Neuronal stem cell (in vitro differentiated cells): ENCODE measurements at regions not wholly inside any gene's neighbourhood (a gene's known extent, or its start where the extent isn't known, plus 50 kb on each side); places are given as distances from the start of the nearest gene placed in this dataset.

Source experiments
- DNase-seq: peaks from one replicate; pipeline ENCODE4 v3.0.0-alpha.2; 2013; ENCODE audit warnings: low spot score
- H2AFZ ChIP-seq: one replicate; pipeline ENCODE4 v1.6.1; 2013; ENCODE audit warnings: mild to moderate bottlenecking, low read length, inconsistent platforms
- H2AK5ac ChIP-seq: 2 replicates; pipeline ENCODE4 v1.6.1; 2013; ENCODE audit warnings: low read depth, mild to moderate bottlenecking, inconsistent platforms, low read length, moderate library complexity, mixed read lengths
- H2BK120ac ChIP-seq: 2 replicates; pipeline ENCODE4 v1.6.1; 2013; ENCODE audit warnings: low read depth, mild to moderate bottlenecking, inconsistent platforms, low read length, moderate library complexity, mixed read lengths
- H2BK12ac ChIP-seq: one replicate; pipeline ENCODE4 v1.6.1; 2013; ENCODE audit warnings: low read length, inconsistent platforms
- H2BK15ac ChIP-seq: 2 replicates; pipeline ENCODE4 v1.6.1; 2013; ENCODE audit warnings: mild to moderate bottlenecking, low read length, inconsistent platforms, mixed read lengths
- H2BK5ac ChIP-seq: one replicate; pipeline ENCODE4 v1.6.1; 2013; ENCODE audit warnings: inconsistent platforms, mild to moderate bottlenecking, low read length, moderate library complexity
- H3K14ac ChIP-seq: one replicate; pipeline ENCODE4 v1.6.1; 2013; ENCODE audit warnings: low read length, inconsistent platforms
- H3K18ac ChIP-seq: 2 replicates; pipeline ENCODE4 v1.6.1; 2013; ENCODE audit warnings: low read length, inconsistent platforms
- H3K23ac ChIP-seq: 2 replicates; pipeline ENCODE4 v1.6.1; 2013; ENCODE audit warnings: low read depth, mild to moderate bottlenecking, mixed read lengths, low read length, inconsistent platforms; ENCODE audit not compliant: poor library complexity
- H3K27ac ChIP-seq: replicated peaks from 3 replicates; pipeline ENCODE4 v1.5.1; 2013; ENCODE audit warnings: low read length, inconsistent platforms
- H3K27me3 ChIP-seq, 3 experiments: 2 replicates each; pipeline ENCODE4 v1.6.1; 2013; ENCODE audit warnings: low read length in 3 of 3, mild to moderate bottlenecking in 2 of 3, inconsistent platforms in 1 of 3, low read depth in 1 of 3, mixed read lengths in 1 of 3, moderate library complexity in 1 of 3; ENCODE audit not compliant: control insufficient read depth in 3 of 3, insufficient read depth in 3 of 3
- H3K36me3 ChIP-seq, 2 donors: replicated peaks in 1 of 2; 2 replicates each; pipeline ENCODE4 v1.6.1; 2013; ENCODE audit warnings: low read length in 2 of 2; ENCODE audit not compliant: control insufficient read depth in 2 of 2, insufficient read depth in 2 of 2
- H3K4ac ChIP-seq: 2 replicates; pipeline ENCODE4 v1.6.1; 2013; ENCODE audit warnings: inconsistent platforms, mild to moderate bottlenecking, low read length, moderate library complexity
- H3K4me1 ChIP-seq, 2 donors: 1 replicate in 1 of 2; 2 replicates in 1 of 2; pipeline ENCODE4 v1.6.1; 2013; ENCODE audit warnings: low read length in 2 of 2, low read depth in 1 of 2; ENCODE audit not compliant: control insufficient read depth in 2 of 2, insufficient read depth in 1 of 2
- H3K4me2 ChIP-seq: one replicate; pipeline ENCODE4 v1.6.1; 2013; ENCODE audit warnings: mild to moderate bottlenecking, low read length, inconsistent platforms; ENCODE audit not compliant: insufficient read depth, poor library complexity, severe bottlenecking
- H3K4me3 ChIP-seq, 2 donors: 2 replicates each; pipeline ENCODE4 v1.5.1; 2013; ENCODE audit warnings: low read length in 2 of 2, mild to moderate bottlenecking in 2 of 2, inconsistent platforms in 1 of 2, moderate library complexity in 1 of 2
- H3K79me1 ChIP-seq: one replicate; pipeline ENCODE4 v1.6.1; 2013; ENCODE audit warnings: low read depth, mild to moderate bottlenecking, inconsistent platforms, low read length, moderate library complexity
- H3K9ac ChIP-seq: one replicate; pipeline ENCODE4 v1.6.1; 2013; ENCODE audit warnings: mild to moderate bottlenecking, low read depth, low read length, inconsistent platforms; ENCODE audit not compliant: poor library complexity
- H3K9me3 ChIP-seq, 2 donors: replicated peaks in 1 of 2; 2 replicates each; pipeline versions ENCODE3 to v1.6.1; 2013; ENCODE audit warnings: low read length in 2 of 2, mild to moderate bottlenecking in 2 of 2, inconsistent platforms in 1 of 2, low read depth in 1 of 2, mixed read lengths in 1 of 2, moderate library complexity in 1 of 2; ENCODE audit not compliant: control insufficient read depth in 2 of 2, insufficient read depth in 1 of 2
- H4K8ac ChIP-seq: one replicate; pipeline ENCODE4 v1.6.1; 2013; ENCODE audit warnings: low read depth, mild to moderate bottlenecking, inconsistent platforms, low read length, moderate library complexity
- H4K91ac ChIP-seq: one replicate; pipeline ENCODE4 v1.6.1; 2013; ENCODE audit warnings: low read length, low read depth, mild to moderate bottlenecking, inconsistent platforms; ENCODE audit not compliant: poor library complexity
- WGBS, 2 donors: extraction: QIAGEN DNeasy Blood & Tissue Kit; methylation state at CpG; one replicate each; pipeline ENCODE4 v1.1.7; 2013; ENCODE audit warnings: missing lambda C conversion rate in 2 of 2, mixed read lengths in 1 of 2; ENCODE audit not compliant: insufficient read length in 2 of 2, insufficient replicate concordance in 1 of 2; ENCODE audit errors: extremely low coverage in 2 of 2; 5-methylcytosine and 5-hydroxymethylcytosine counted together

DNA sequence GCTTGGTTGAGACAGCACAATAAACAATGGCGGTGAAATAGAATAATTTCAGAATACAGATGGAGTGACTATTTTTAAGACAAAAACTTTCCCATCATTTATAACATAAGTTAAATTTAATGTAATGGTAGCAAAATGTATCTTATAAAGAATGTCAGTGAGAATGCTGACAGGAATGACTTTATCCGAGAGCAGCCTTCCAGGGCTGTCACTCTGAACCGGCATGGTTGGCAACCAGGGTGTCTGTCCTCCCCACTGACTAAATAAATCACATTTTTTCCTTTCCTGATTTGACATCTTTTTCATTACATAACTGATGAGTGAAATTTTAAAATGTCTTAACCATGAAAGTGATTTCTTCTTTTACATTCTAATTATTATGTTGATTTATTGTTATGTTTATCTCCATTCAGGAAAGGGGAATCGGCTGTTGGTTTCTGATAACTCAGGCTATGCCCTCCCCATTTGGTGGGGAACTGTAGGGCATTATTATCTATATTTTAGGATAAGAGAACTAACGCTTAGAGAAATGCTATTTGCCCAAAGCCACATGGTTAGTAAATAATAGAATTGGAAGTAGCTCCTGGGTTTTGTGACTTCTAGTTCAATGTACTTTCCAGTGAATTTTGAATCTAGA, 109.2 kb upstream of the OGFRL1 start:
- Histone ChIP-seq H3K23ac (no peak overlapping the region), H3K4me3 (no peak overlapping the region), H2BK12ac (no peak overlapping the region), H2AFZ (no peak overlapping the region), H3K79me1 (no peaks in the 10 kb centered on the region), H3K27me3 (no peaks in the 10 kb centered on the region), H3K14ac (no peak overlapping the region), H3K18ac (no peak overlapping the region), H3K9me3 (peaks cover 0 to 9% of the 10 kb centered on the region in 2 donors), H2BK15ac (no peak overlapping the region), H3K9ac (no peak overlapping the region), H4K8ac (no peak overlapping the region), H3K27ac (no peak overlapping the region), H4K91ac (no peak overlapping the region), H2BK120ac (no peak overlapping the region), H3K4me2 (no peak overlapping the region), H2AK5ac (no peak overlapping the region), H3K36me3 (no peaks in the 10 kb centered on the region), H3K4ac (no peak overlapping the region), H2BK5ac (no peak overlapping the region), H3K4me1 (peaks cover 3 to 4% of the 10 kb centered on the region in 2 donors)
- no peak for DNase-seq
- WGBS, 2 donors, result no CpG with 5 or more reads among the region's 5 CpGs

DNA sequence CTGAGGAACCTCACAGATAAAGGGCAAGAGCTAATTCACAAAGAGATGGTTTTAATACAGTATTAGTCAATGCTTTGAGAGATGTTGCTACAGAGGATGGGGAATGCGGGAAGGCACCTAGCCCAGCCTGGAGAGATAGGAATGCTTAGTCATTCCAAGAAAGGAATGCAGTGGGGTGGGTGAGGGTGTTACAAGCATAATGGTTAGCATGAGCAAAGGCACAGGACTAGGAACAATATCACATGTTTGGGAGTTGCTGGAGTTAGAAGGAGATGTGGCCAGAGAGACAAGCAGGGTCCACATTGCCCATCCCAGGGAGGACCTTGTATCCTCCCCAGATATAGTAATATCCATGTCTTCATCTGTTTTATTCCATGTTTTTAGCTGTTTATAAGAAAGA, 107.0 kb upstream of the OGFRL1 start:
- H3K4me2 ChIP-seq, result no peak overlapping the region
- DNase-seq, result peak; percentile 8
- no peaks in the 10 kb centered on the region for H3K27me3 ChIP-seq
- H4K8ac ChIP-seq, result no peak overlapping the region
- H2BK120ac ChIP-seq, result no peak overlapping the region
- no peaks in the 10 kb centered on the region for H3K36me3 ChIP-seq
- H3K23ac ChIP-seq, result no peak overlapping the region
- no peak overlapping the region for H3K18ac ChIP-seq
- H3K79me1 ChIP-seq, result no peaks in the 10 kb centered on the region
- H3K4ac ChIP-seq, result no peak overlapping the region
- H3K27ac ChIP-seq, result no peak overlapping the region
- no peak overlapping the region for H2AK5ac ChIP-seq
- peaks cover 0 to 9% of the 10 kb centered on the region in 2 donors for H3K9me3 ChIP-seq
- H3K14ac ChIP-seq, result no peak overlapping the region
- peaks cover 3 to 4% of the 10 kb centered on the region in 2 donors for H3K4me1 ChIP-seq
- no peak overlapping the region for H2BK15ac ChIP-seq
- H2BK12ac ChIP-seq, result no peak overlapping the region
- no CpG with 5 or more reads among the region's 1 CpG for WGBS, 2 donors
- no peak overlapping the region for H3K4me3 ChIP-seq
- no peak overlapping the region for H4K91ac ChIP-seq
- peak overlapping the region; percentile 48 for H2AFZ ChIP-seq
- no peak overlapping the region for H3K9ac ChIP-seq
- no peak overlapping the region for H2BK5ac ChIP-seq

DNA sequence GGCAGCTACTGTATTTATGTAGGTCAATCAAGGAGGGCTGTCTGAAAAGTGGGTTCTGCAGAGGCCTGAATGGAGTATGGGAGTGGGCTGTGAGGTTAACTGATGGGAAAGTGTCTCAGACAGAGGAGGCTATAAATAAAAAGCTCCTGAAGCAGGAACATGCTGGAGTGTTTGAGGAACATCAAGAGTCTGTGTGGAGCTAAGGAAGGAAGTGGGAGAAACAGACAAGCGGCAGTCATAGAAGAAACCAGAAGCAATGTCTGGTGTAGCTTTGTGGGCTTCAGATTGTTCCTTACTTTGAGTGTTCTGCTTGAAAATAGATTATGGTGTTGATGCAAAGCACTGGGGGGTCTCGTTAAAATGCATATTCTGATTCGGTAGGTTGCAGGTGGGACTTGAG, 101.5 kb upstream of the OGFRL1 start:
- Histone ChIP-seq H3K27ac (no peak overlapping the region), H4K91ac (no peak overlapping the region), H3K9me3 (peaks cover 0 to 9% of the 10 kb centered on the region in 2 donors), H2AK5ac (no peak overlapping the region), H3K27me3 (no peaks in the 10 kb centered on the region), H3K36me3 (no peaks in the 10 kb centered on the region), H3K4me3 (no peak overlapping the region), H2BK15ac (no peak overlapping the region), H2AFZ (no peak overlapping the region), H2BK5ac (no peak overlapping the region), H3K18ac (no peak overlapping the region), H3K79me1 (no peaks in the 10 kb centered on the region), H2BK12ac (no peak overlapping the region), H3K14ac (no peak overlapping the region), H3K4ac (no peak overlapping the region), H3K4me2 (no peak overlapping the region), H3K4me1 (no peaks in the 10 kb centered on the region), H4K8ac (no peak overlapping the region), H3K9ac (no peak overlapping the region), H3K23ac (no peak overlapping the region), H2BK120ac (no peak overlapping the region)
- no peak for DNase-seq
- WGBS, 2 donors, result no CpG with 5 or more reads among the region's 3 CpGs

DNA sequence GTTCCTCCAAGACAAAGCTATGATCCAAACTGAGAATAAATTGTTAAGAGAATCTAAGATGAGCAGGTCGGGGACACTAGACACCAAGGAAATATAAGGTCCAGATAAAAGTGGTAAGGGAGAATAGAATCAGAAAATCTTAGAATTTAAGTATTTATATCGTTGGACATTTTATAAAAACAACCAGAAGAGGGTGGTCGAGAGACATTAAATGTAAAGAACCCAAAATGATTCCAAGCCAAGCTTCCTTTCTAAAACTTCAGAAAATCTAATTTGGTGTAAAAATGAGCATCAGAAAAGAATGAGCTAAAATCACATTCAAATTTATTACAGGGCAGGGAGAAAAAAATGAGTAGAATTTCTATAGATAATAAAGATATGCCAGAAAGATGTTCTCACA, 97.8 kb upstream of the OGFRL1 start:
- H3K9me3 ChIP-seq, result no peaks in the 10 kb centered on the region
- H2BK12ac ChIP-seq, result no peak overlapping the region
- no peak overlapping the region for H3K14ac ChIP-seq
- H4K8ac ChIP-seq, result no peak overlapping the region
- no peak overlapping the region for H3K4me2 ChIP-seq
- no peak overlapping the region for H2AFZ ChIP-seq
- H2BK120ac ChIP-seq, result no peak overlapping the region
- no peaks in the 10 kb centered on the region for H3K36me3 ChIP-seq
- no peak for DNase-seq
- H3K9ac ChIP-seq, result no peak overlapping the region
- H2BK15ac ChIP-seq, result no peak overlapping the region
- WGBS, 2 donors, result no CpG with 5 or more reads among the region's 3 CpGs
- no peaks in the 10 kb centered on the region for H3K27me3 ChIP-seq
- H3K4me1 ChIP-seq, result no peaks in the 10 kb centered on the region
- no peak overlapping the region for H3K18ac ChIP-seq
- H3K27ac ChIP-seq, result no peak overlapping the region
- H2AK5ac ChIP-seq, result no peak overlapping the region
- H3K4ac ChIP-seq, result no peak overlapping the region
- H3K23ac ChIP-seq, result no peak overlapping the region
- no peak overlapping the region for H3K4me3 ChIP-seq
- no peak overlapping the region for H4K91ac ChIP-seq
- no peak overlapping the region for H2BK5ac ChIP-seq
- no peaks in the 10 kb centered on the region for H3K79me1 ChIP-seq
